ENCODE measurements at regions not wholly inside any gene's neighbourhood (a gene's known extent, or its start where the extent isn't known, plus 50 kb on each side); places are given as distances from the start of the nearest gene placed in this dataset.

GRCh38 chr15:96092186-96092585 is 238.3 kb upstream of the NR2F2 start:
- DNase-seq: no peak

- DNase-seq: no peak
These were observed 237.4 kb upstream of the NR2F2 start for GRCh38 chr15:96093063-96093462.

- DNase-seq: no peak
These were observed 232.8 kb upstream of the NR2F2 start for GRCh38 chr15:96097661-96098060.

GRCh38 chr15:96102631-96103030 is 227.9 kb upstream of the NR2F2 start:
- DNase-seq: no peak

- no peak for DNase-seq
These were observed 224.3 kb upstream of the NR2F2 start for GRCh38 chr15:96106181-96106580.

GRCh38 chr15:96106628-96107027 is 223.9 kb upstream of the NR2F2 start:
- no peak for DNase-seq

- no peak for DNase-seq
These were observed 222.6 kb upstream of the NR2F2 start for GRCh38 chr15:96107916-96108315.

GRCh38 chr15:96108405-96108804 is 222.1 kb upstream of the NR2F2 start:
- no peak for DNase-seq

- DNase-seq: no peak
These were observed 220.7 kb upstream of the NR2F2 start for GRCh38 chr15:96109820-96110219.

GRCh38 chr15:96112018-96112417 is 218.5 kb upstream of the NR2F2 start:
- DNase-seq: no peak

GRCh38 chr15:96115642-96116041 is 214.9 kb upstream of the NR2F2 start:
- DNase-seq: no peak

GRCh38 chr15:96117270-96117669 is 213.2 kb upstream of the NR2F2 start:
- DNase-seq: no peak

- DNase-seq: no peak
These were observed 210.8 kb upstream of the NR2F2 start for GRCh38 chr15:96119734-96120133.

- DNase-seq: no peak
These were observed 209.2 kb upstream of the NR2F2 start for GRCh38 chr15:96121086-96121920.

- DNase-seq: no peak
These were observed 208.1 kb upstream of the NR2F2 start for GRCh38 chr15:96122077-96123027.

GRCh38 chr15:96123028-96123400 is 207.5 kb upstream of the NR2F2 start:
- no peak for DNase-seq

- no peak for DNase-seq
These were observed 206.8 kb upstream of the NR2F2 start for GRCh38 chr15:96123630-96124187.

GRCh38 chr15:96124436-96124835 is 206.1 kb upstream of the NR2F2 start:
- no peak for DNase-seq

- DNase-seq: no peak
These were observed 204.6 kb upstream of the NR2F2 start for GRCh38 chr15:96125721-96126415.

GRCh38 chr15:96126859-96127258 is 203.6 kb upstream of the NR2F2 start:
- DNase-seq: no peak

- no peak for DNase-seq
These were observed 199.8 kb upstream of the NR2F2 start for GRCh38 chr15:96130734-96131133.

- DNase-seq: no peak
These were observed 198.4 kb upstream of the NR2F2 start for GRCh38 chr15:96132126-96132525.

All from NCI-H146 (cell line).